ENCODE measurements at regions not wholly inside any gene's neighbourhood (a gene's known extent, or its start where the extent isn't known, plus 50 kb on each side); places are given as distances from the start of the nearest gene placed in this dataset.

DNA sequence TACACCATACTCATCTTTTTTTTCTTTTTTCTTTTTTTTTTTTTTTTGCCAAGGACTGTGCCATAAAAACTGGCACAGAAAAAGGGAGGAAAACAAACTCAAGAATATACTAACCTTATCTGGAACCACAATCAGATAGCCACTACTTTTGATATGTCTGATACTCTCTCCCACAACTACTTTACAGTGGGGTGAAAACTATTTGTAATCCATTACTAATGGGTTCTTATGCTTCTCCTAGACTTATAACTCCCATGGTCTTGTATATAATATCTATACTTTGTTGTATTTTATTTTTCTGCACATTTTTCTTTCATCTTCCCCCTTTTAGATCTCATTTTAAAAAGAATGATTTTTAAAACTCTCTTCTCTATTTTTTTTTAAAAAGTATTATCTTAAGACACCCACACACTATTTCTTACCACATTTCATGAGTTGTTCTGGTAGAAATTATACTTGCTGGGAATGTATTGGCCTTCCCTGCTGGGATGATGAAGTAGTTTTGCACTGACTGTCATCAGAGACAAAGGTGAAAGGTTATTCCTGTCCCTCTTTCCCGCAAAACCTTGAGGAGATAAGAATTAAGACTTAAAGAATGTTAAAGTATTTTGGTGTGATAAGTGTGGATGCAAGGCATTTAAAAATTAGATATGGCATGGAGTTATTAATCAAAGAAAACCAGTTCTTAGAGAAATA lies 146.7 kb upstream of the KLF12 start:
- no peak for TF ChIP-seq EP300 (IDR thresholded peaks at IDR 0.05; ENCODE audit: borderline replicate concordance in 1 of 2, low read depth in 1 of 2, low read length in 1 of 2)
- TF ChIP-seq SMC3 (IDR thresholded peaks at IDR 0.05; ENCODE audit: low read depth, low read length), result no peak
